ENCODE measurements at regions not wholly inside any gene's neighbourhood (a gene's known extent, or its start where the extent isn't known, plus 50 kb on each side); places are given as distances from the start of the nearest gene placed in this dataset.
A peak's percentile ranks its signal among the peaks of the same experiment; 100 is the strongest.
"Not testable (repeated sequence)": the region's sequence is repeated elsewhere in the genome, so short reads cannot be mapped to it uniquely, and the experiment has no call there.

DNA sequence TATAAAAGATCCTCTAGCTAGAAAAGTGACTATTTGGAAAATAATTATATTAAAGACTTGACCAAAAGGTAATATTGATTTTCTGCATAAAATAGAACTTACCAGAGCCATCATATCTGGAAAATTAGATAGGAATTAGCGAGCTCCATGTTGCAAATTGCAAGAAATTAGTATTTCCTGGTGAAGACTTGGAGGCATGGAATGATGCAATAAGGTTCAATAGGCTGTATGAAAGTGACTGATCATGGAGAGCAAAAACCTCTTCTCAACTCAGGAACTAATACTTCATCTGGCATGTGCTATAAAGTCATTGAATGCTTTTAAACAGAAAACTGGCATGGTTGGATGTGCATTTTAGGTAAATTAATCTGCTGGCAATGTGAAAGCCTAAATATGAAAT lies 66.3 kb upstream of the UFM1 start:
- DNase-seq (ENCODE audit: low read depth, low spot score) = no peak

- DNase-seq (ENCODE audit: low read depth, low spot score) = no peak
These were observed 84.5 kb upstream of the UFM1 start for GRCh38 chr13:38265132-38265497.

- no peak for DNase-seq (ENCODE audit: low read depth, low spot score)
These were observed 85.1 kb upstream of the UFM1 start for GRCh38 chr13:38264363-38265131.

- no peak for DNase-seq (ENCODE audit: low read depth, low spot score)
These were observed 87.4 kb upstream of the UFM1 start for GRCh38 chr13:38262211-38262610.

DNA sequence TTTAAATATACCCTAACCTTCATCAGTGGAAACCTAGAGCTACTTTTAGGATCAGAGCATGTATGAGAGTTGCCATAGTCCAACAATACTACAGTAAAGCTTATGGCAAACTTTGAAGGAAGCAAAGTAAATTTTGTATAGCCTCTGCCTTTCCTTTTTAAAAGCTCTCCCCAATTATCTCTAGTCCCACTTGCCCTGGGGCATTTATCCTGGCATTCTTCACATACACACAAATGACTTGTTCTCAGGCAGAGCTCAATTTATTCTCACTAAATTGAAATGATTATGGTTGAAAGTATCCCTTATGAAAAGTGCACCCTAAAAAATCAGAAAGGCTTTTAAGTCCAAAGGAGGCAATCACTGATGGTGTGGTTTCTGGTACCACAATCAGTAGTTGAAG lies 94.1 kb upstream of the UFM1 start:
- DNase-seq (ENCODE audit: low read depth, low spot score) = no peak

- no peak for DNase-seq (ENCODE audit: low read depth, low spot score)
These were observed 109.8 kb upstream of the UFM1 start for GRCh38 chr13:38239874-38240273.

- DNase-seq (ENCODE audit: low read depth, low spot score) = no peak
These were observed 121.3 kb upstream of the UFM1 start for GRCh38 chr13:38228322-38228721.

GRCh38 chr13:38226496-38226895 lies 123.2 kb upstream of the UFM1 start:
- no peak for DNase-seq (ENCODE audit: low read depth, low spot score)

DNA sequence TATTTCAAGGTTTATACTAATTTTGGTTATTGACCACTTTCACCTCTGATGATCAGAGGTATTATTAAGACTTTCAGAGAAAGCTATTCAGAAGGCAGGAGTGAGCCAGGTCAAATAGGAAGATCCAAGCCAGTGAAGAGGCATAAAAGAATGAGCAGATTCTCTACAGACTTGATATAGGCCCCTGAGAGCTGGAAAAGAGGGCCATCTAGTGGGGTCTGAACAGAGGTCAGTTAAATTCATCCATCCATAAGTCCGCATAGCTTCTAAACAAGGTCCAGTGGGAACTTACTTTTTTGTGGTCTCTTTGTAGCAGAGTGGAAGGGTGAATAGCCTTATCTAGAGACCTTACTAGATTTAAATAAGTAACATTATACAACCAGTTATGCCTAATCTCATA lies 126.6 kb upstream of the UFM1 start:
- DNase-seq (ENCODE audit: low read depth, low spot score) = peak; percentile 25

- not testable (repeated sequence) for DNase-seq (ENCODE audit: low read depth, low spot score)
These were observed 128.5 kb upstream of the UFM1 start for GRCh38 chr13:38221120-38221519.

- no peak for DNase-seq (ENCODE audit: low read depth, low spot score)
These were observed 133.5 kb upstream of the UFM1 start for GRCh38 chr13:38216181-38216580.

DNA sequence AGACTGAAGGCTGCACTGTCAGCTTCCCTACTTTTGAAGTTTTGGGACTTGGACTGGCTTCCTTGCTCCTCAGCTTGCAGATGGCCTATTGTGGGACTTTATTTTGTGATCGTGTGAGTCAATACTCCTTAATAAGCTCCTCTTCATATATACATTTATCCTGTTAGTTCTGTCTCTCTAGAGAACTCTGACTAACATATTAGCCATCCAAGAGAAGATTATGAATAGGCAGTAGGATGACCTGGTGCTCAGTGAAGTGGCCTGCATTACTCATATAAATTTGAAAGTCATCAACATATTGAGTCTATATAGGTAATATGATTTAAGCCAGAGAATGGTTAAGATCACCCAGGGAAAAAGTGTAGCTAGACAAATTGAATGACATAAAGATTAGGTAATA lies 136.3 kb upstream of the UFM1 start:
- DNase-seq (ENCODE audit: low read depth, low spot score) = no peak

GRCh38 chr13:38210928-38211596 lies 138.6 kb upstream of the UFM1 start:
- DNase-seq (ENCODE audit: low read depth, low spot score) = peak; percentile 68

GRCh38 chr13:38204556-38204955 lies 145.1 kb upstream of the UFM1 start:
- DNase-seq (ENCODE audit: low read depth, low spot score) = no peak

GRCh38 chr13:38202740-38203139 lies 146.9 kb upstream of the UFM1 start:
- DNase-seq (ENCODE audit: low read depth, low spot score) = no peak

GRCh38 chr13:38191016-38191415 lies 158.6 kb upstream of the UFM1 start:
- no peak for DNase-seq (ENCODE audit: low read depth, low spot score)

DNA sequence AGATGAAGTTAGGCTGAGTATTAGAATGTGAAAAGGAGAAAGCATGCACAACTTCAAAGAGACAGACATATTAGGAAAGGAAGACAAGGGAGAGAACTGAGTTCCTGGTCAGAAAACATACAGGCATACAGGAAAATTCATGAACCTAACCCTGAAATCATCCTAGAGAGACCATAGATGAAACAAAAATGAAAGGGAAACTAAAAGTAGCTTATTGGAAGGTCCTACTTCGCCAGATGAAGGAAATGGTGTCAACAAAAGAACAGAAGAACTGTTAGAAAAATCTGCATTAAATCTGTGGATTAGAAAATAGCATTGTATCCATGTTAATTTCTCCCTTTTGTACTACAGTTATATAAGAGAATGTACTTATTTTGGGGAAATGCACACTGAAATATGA lies 169.0 kb upstream of the UFM1 start:
- no peak for DNase-seq (ENCODE audit: low read depth, low spot score)

DNA sequence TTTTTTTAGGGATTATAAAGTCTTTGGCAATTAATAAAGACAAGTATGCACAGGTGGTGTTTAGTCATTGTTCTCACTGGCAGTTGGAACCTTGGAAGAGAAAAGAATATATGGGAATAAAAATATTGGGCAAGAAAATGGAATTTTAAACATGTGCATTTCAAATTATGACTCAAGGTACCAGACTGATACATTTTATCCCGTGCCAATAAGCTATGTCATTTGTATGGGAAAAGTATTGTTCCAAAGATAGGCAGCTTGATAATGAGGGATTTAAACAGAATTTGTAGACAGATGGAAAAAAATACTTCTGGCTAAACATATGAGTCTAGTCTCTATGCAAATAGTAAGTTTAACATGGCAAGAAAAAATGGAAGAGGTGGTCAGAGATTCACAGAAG lies 169.5 kb upstream of the UFM1 start:
- no peak for DNase-seq (ENCODE audit: low read depth, low spot score)

GRCh38 chr13:38176664-38177063 lies 173.0 kb upstream of the UFM1 start:
- no peak for DNase-seq (ENCODE audit: low read depth, low spot score)

DNA sequence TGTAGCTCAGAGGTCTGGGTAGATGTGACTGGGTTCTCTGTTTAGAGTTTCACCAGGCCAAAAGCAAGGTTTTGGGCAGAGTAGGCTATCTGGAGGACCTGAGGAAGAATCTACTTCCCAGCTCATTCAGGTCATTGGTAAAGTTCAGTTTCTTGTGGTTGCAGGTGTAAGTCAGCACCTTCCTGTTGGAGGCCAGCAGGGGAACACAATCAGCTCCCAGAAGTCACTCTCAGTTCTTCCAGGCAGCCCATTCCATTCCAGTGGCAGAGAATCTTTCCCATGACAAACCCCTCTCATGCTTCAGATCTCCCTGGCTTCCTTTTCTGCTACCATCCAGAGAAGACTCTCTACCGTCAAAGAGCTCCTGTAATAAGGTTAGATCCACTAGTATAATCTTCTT lies 176.2 kb upstream of the UFM1 start:
- DNase-seq (ENCODE audit: low read depth, low spot score) = no peak

GRCh38 chr13:38167164-38167822 lies 182.4 kb upstream of the UFM1 start:
- no peak for DNase-seq (ENCODE audit: low read depth, low spot score)

GRCh38 chr13:38166116-38166515 lies 183.5 kb upstream of the UFM1 start:
- no peak for DNase-seq (ENCODE audit: low read depth, low spot score)

DNA sequence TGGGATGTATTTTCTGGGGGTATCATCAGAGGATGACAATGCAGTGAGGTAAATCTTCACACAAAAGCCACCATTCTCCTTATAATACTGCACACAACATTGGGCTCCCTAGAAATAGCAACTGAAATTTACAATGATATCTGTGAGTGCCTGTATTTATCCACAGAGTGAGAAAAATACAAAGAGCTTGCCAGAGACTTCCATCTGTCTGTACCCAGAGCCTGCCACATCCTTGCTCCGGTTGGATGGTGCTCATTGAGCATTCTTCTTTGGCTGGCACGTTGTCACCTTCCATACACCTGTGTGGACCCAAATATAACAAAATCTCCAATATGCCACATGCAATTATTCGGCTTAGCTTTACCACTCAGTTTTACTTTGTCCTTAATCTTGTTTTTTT lies 189.5 kb upstream of the UFM1 start:
- DNase-seq (ENCODE audit: low read depth, low spot score) = no peak
